ENCODE measurements at regions not wholly inside any gene's neighbourhood (a gene's known extent, or its start where the extent isn't known, plus 50 kb on each side); places are given as distances from the start of the nearest gene placed in this dataset.

- Histone ChIP-seq H3K4me2 (ENCODE audit: low read length) (no peak overlapping the region), H3K79me2 (no peaks in the 10 kb centered on the region), H3K4me1 (no peaks in the 10 kb centered on the region), H3K4me3 (ENCODE audit: low read depth, low read length) (no peak overlapping the region), H3K27ac (no peak overlapping the region), H3K9me3 (ENCODE audit: control insufficient read depth, low read length) (no peaks in the 10 kb centered on the region), H3K9ac (no peak overlapping the region), H3K36me3 (ENCODE audit: control insufficient read depth, insufficient read depth, low read length) (no peaks in the 10 kb centered on the region), H3K27me3 (ENCODE audit: control insufficient read depth, insufficient read depth, low read length) (no peaks in the 10 kb centered on the region), H2AFZ (no peak overlapping the region)
- no peak for TF ChIP-seq CTCF (IDR thresholded peaks at IDR 0.05)
Measured at GRCh38 chr2:226098861-226099745, 699.6 kb downstream of the NYAP2 start.

DNA sequence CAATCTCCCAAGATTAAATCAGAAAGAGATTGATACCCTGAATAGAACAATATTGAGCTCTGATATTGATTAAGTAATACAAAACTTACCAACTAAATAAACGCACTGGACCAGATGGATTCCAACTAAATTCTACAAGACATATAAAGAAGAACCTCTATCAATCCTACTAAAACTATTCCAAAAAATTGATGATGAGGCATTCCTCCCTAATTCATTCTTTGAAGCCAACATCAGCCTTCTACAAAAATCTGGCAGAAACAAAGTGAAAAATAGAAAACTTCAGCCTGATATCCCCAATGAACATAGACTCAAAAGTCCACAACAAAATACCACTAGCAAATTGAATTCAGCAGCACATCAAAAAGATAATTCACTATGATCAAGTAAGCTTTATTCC is 695.5 kb downstream of the NYAP2 start:
- Histone ChIP-seq H2AFZ (no peak overlapping the region), H3K4me2 (ENCODE audit: low read length) (no peak overlapping the region), H3K4me1 (no peaks in the 10 kb centered on the region), H3K9ac (no peak overlapping the region), H3K9me3 (ENCODE audit: control insufficient read depth, low read length) (no peaks in the 10 kb centered on the region), H3K27me3 (ENCODE audit: control insufficient read depth, insufficient read depth, low read length) (no peaks in the 10 kb centered on the region), H3K4me3 (ENCODE audit: low read depth, low read length) (no peak overlapping the region), H3K79me2 (no peaks in the 10 kb centered on the region), H3K36me3 (ENCODE audit: control insufficient read depth, insufficient read depth, low read length) (no peaks in the 10 kb centered on the region), H3K27ac (no peak overlapping the region)
- TF ChIP-seq CTCF (IDR thresholded peaks at IDR 0.05) = no peak

DNA sequence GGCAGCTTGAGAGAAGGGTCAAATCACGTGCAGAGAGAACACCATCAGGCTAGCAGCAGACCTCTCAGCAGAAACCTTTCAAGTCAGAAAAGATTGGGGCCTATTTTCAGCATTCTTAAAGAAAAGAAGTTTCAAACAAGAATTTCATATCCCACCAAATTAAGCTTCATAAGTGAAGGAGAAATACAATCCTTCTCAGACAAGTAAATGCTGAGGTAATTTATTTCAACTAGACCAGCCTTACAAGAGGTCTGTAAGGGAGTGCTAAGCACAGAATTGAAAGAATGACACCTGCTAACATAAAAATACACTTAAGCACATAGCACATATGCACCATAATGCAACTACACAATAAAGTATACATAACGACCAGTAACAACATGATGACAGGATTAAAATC is 693.9 kb downstream of the NYAP2 start:
- Histone ChIP-seq H3K4me1 (no peaks in the 10 kb centered on the region), H3K4me2 (ENCODE audit: low read length) (no peak overlapping the region), H3K4me3 (ENCODE audit: low read depth, low read length) (no peak overlapping the region), H3K9ac (no peak overlapping the region), H3K9me3 (ENCODE audit: control insufficient read depth, low read length) (no peaks in the 10 kb centered on the region), H3K79me2 (no peaks in the 10 kb centered on the region), H3K27me3 (ENCODE audit: control insufficient read depth, insufficient read depth, low read length) (no peaks in the 10 kb centered on the region), H3K27ac (no peak overlapping the region), H3K36me3 (ENCODE audit: control insufficient read depth, insufficient read depth, low read length) (no peaks in the 10 kb centered on the region), H2AFZ (no peak overlapping the region)
- TF ChIP-seq CTCF (IDR thresholded peaks at IDR 0.05) = no peak

- no peak overlapping the region for H3K4me3 ChIP-seq (ENCODE audit: low read depth, low read length)
- no peaks in the 10 kb centered on the region for H3K79me2 ChIP-seq
- no peak overlapping the region for H3K27ac ChIP-seq
- no peak overlapping the region for H3K4me2 ChIP-seq (ENCODE audit: low read length)
- H3K9ac ChIP-seq = no peak overlapping the region
- no peak for TF ChIP-seq CTCF (IDR thresholded peaks at IDR 0.05)
- no peaks in the 10 kb centered on the region for H3K4me1 ChIP-seq
- no peaks in the 10 kb centered on the region for H3K9me3 ChIP-seq (ENCODE audit: control insufficient read depth, low read length)
- no peaks in the 10 kb centered on the region for H3K36me3 ChIP-seq (ENCODE audit: control insufficient read depth, insufficient read depth, low read length)
- no peak overlapping the region for H2AFZ ChIP-seq
- no peaks in the 10 kb centered on the region for H3K27me3 ChIP-seq (ENCODE audit: control insufficient read depth, insufficient read depth, low read length)
Measured at GRCh38 chr2:226088366-226088674, 688.8 kb downstream of the NYAP2 start.
